LNCAP (cell line): ENCODE measurements at regions not wholly inside any gene's neighbourhood (a gene's known extent, or its start where the extent isn't known, plus 50 kb on each side); places are given as distances from the start of the nearest gene placed in this dataset.

Experiments used
- TF ChIP-seq, protein P1 (sequence below): fragments of 450-650 bp; IDR thresholded peaks from 2 replicates; pipeline ENCODE4 v1.5.1; 2017; ENCODE audit warnings: mild to moderate bottlenecking

DNA sequence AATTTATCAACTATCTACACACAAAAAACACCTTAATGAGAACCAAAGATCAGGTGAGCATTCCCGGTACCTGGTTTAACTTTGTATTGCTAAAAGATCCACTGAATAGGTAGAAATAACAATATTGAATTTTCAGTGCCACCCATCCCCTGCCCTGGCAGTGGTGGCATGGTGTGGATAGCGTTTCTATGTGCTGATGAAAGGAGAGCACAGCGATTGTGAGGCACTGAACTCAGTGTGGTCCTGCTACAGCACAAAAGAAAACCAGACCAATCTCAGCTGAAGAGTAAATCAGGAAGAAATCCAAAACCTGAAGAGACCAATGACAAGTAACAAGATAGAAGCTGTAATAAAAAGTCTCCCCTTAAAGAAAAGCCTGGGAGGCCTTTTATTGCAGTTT lies 984.6 kb upstream of the AGA start:
- TF ChIP-seq, protein P1, sequence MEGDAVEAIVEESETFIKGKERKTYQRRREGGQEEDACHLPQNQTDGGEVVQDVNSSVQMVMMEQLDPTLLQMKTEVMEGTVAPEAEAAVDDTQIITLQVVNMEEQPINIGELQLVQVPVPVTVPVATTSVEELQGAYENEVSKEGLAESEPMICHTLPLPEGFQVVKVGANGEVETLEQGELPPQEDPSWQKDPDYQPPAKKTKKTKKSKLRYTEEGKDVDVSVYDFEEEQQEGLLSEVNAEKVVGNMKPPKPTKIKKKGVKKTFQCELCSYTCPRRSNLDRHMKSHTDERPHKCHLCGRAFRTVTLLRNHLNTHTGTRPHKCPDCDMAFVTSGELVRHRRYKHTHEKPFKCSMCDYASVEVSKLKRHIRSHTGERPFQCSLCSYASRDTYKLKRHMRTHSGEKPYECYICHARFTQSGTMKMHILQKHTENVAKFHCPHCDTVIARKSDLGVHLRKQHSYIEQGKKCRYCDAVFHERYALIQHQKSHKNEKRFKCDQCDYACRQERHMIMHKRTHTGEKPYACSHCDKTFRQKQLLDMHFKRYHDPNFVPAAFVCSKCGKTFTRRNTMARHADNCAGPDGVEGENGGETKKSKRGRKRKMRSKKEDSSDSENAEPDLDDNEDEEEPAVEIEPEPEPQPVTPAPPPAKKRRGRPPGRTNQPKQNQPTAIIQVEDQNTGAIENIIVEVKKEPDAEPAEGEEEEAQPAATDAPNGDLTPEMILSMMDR, result no peak

DNA sequence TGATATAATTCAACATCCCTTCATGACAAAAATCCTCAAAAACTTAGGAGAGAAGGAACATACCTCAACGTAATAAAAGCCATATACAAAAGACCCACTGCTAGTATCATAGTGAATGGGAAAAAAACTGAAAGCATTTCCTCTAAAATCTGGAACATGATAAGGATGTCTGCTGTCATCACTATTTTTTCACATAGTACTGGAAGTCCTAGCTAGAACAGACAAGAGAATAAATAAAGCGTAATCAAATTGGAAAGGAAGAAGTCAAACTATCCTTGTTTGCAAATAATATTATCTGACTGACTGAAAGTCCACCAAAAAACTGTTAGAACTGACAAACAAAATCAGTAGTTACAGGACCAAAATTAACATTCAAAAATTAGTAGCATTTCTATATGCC lies 985.4 kb upstream of the AGA start:
- TF ChIP-seq, protein P1, result no peak

DNA sequence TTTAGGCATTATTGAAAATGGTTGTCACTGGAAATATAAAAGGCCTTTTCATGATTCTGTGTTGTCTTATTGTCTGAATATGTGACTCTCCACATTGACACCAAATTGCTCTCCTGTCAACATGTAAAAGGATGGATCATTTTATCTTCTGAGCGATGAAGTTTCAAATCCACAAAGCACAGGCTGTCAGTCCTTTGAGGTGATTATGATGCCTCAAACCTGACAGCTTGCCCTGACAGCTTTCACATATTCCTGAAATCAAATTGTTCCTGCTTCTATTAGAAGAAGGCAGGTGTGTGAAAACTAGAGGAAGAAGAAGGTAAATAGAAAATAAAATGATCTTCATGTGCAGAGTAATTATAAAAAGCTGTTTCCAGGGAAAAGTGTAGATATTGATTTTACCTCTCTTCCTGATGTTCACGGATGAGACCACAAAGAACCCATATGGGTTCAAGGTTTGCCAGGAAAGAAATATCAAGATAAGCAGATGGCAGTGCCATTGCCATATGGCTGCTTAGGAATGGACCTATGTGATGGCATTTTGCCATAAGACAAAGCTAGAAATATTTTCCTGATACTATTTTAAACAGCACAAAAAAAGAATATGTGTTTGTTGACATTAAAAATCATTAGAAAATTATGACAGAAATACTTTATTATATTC lies 1006.3 kb upstream of the AGA start:
- TF ChIP-seq, protein P1, result no peak

DNA sequence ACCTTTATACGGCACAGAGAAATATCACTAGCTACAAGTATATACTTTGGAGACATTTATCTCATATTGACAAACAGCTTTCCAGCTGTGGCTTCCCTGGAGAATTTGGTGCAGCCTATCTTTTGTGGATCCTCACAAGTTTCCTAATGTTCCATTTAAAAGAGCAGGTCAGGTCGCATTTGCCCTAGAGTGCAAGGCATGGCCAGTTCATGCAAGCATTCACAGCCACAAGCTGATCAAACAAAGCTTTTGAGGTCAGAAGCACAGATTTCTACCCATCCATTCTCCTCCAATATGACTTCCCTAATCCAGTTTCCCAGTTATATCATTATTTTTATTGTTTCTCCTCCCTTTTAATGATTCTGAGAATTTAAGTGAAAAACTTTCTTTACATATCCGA lies 1008.4 kb upstream of the AGA start:
- TF ChIP-seq, protein P1, result no peak

DNA sequence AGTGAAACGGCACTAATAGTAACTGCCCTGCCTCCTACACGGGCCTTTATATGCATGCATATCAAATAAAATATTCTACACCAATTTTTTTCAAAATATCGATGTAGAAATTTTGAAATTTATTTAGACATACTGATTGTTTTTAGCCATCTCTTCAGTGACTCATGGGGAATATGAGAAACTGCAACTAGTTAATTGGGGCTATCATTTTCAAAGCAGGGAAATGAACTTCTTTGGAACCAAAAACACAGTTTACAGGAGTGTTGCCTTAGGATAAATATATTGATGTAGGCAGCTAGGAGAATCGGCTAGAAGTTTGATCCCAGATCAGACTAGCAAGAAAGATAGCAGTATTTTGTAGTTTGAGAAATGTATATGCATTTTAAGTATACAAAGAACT lies 1010.8 kb upstream of the AGA start:
- TF ChIP-seq, protein P1, result no peak

DNA sequence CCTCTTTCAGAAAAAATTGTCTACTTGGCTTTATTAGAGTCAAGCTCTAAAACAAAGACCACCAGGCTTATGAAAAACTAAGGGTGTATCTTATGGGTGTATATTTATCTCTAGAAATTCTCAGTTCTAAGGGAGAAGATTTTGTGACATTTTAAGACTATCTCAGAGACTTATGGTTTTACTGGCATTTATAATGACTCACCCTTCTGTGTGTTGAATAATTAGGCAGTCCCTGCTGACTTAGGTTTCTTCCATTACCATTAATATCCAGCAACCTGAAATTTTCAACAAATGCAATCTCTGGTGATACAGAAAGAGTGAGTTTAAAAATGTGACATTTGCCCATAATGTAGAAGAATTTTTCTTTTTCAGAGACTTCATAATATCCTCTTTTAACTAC lies 1015.0 kb upstream of the AGA start:
- TF ChIP-seq, protein P1, result no peak

DNA sequence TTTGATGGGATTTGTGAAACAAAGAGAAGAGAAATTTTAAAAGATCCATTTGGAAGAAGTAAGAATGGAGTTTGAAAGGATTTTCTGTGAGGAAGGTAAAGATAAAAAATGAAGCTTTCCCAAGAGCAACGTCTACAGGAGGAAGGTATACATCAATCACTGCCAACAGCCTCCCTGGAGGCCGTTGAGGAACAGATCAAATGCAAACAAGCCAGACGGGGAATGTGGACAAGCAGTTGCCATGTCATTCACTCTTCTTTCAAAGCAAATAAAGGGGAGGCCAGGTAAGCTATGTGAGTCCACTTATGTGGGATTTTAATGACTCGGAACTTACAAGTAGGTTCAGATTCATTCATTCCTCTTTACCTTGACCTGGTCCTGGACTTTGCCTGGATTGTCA lies 1020.5 kb upstream of the AGA start:
- TF ChIP-seq, protein P1, result no peak

DNA sequence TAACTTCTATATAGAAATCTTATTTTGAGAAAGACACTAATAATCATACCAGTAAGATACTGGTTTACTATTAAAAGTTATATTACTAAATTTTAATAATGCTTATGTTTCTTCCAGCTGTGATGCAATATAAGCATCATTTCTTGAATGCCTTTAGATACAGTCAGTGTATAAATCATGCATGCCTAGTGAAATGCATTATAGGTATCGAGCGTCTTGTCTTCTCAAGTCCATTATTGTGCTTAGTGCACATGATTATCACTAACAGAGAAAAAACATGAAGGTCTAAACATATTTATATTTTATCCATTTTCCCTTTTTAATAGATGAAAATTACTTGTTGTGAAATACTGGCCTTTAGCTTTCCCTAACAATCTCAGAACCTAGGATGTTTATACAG lies 1021.5 kb upstream of the AGA start:
- TF ChIP-seq, protein P1, result no peak
